Heart left ventricle (tissue), 16 donors: ENCODE measurements at regions not wholly inside any gene's neighbourhood (a gene's known extent, or its start where the extent isn't known, plus 50 kb on each side); places are given as distances from the start of the nearest gene placed in this dataset.

ENCODE experiments used
- ATAC-seq, 4 donors: fragments of 200-7000 bp; cut with Tn5 transposase; one replicate each; pipeline ENCODE4 v1.9.1; 2020 to 2022; ENCODE audit warnings: moderate library complexity in 4 of 4, mild to moderate bottlenecking in 3 of 4, moderate number of reproducible peaks in 1 of 4
- DNase-seq, 5 donors: peaks; one replicate each; pipeline ENCODE4 v3.0.0-alpha.2; 2020
- H3K27ac ChIP-seq, 12 donors: fragments of 200-600 bp; sonication (generic) in 4 of 12; one replicate each; pipeline versions ENCODE4 v1.5.0 to v1.8.0; 2016 to 2022; ENCODE audit warnings: mild to moderate bottlenecking in 2 of 12
- H3K27me3 ChIP-seq, 9 donors: fragments of 200-600 bp; sonication (generic) in 2 of 9; one replicate each; pipeline versions ENCODE4 v1.5.1 to v1.8.0; 2016 to 2022; ENCODE audit warnings: mild to moderate bottlenecking in 3 of 9
- H3K36me3 ChIP-seq, 9 donors: fragments of 200-600 bp; sonication (generic) in 2 of 9; one replicate each; pipeline versions ENCODE4 v1.5.0 to v1.8.0; 2018 to 2022; ENCODE audit warnings: mild to moderate bottlenecking in 2 of 9
- H3K4me1 ChIP-seq, 12 donors: fragments of 200-600 bp; sonication (generic) in 4 of 12; one replicate each; pipeline versions ENCODE4 v1.5.0 to v1.8.0; 2016 to 2022; ENCODE audit warnings: mild to moderate bottlenecking in 3 of 12
- H3K4me3 ChIP-seq, 12 donors: fragments of 200-600 bp; sonication (generic) in 4 of 12; one replicate each; pipeline versions ENCODE4 v1.5.0 to v1.8.0; 2017 to 2022; ENCODE audit warnings: mild to moderate bottlenecking in 9 of 12, moderate library complexity in 4 of 12
- H3K9me3 ChIP-seq, 12 donors: fragments of 200-600 bp; sonication (generic) in 4 of 12; one replicate each; pipeline versions ENCODE4 v1.5.0 to v1.8.0; 2016 to 2022; ENCODE audit warnings: mild to moderate bottlenecking in 1 of 12
- CTCF ChIP-seq, 12 donors: fragments of 200-600 bp; sonication (generic) in 4 of 12; IDR thresholded peaks; one replicate each; pipeline versions ENCODE4 v1.5.0 to v1.8.0; 2018 to 2022; ENCODE audit warnings: antibody characterized with exemption in 12 of 12, mild to moderate bottlenecking in 5 of 12
- POLR2A ChIP-seq, 2 donors: fragments of 450-650 bp; IDR thresholded peaks; one replicate each; pipeline ENCODE4 v1.6.1; 2017; ENCODE audit warnings: antibody characterized with exemption in 2 of 2, mild to moderate bottlenecking in 2 of 2, moderate library complexity in 2 of 2
- WGBS, 4 donors: extraction: QIAGEN DNeasy Blood & Tissue Kit in 2 of 4; methylation state at CpG; one replicate each; pipeline versions ENCODE4 v1.1.5 to v1.1.7; 2013 to 2018; 5-methylcytosine and 5-hydroxymethylcytosine counted together
- intact Hi-C, 10 donors: fragments of 100-400 bp; cut with DNase I; formaldehyde crosslinking; loops; one replicate each; pipeline versions ENCODE4 v1.11.1 to v1.14.2; 2022
- donor health status: ischemic (EF 13 %, LVEDD 7.1; RV severe dilation, severe dysfunction).
- donor health status: healthy with polysubstance abuse.
- donor health status: DM: no; HTN: yes; CAD: no.
- donor health status: DM: no; HTN: no; CAD: no.
- donor health status: ischemic (EF 25% LVEDD 6.9; RV normal size, moderate dysfunction).
- donor health status: ischemic (EF 25% LVEDD 5.7; RV mildly dilated, moderate dysfunction).
- donor health status: healthy.
- donor health status: DM: yes; HTN: yes; CAD: no.
- donor health status: ischemic (EF 35%, LVEDD 5.7; RV mildly dilated, moderate dysfunction).
- donor health status: nonischemic (EF 11% LVEDD 7.7; RV severe dilation, severe dysfunction).
- donor health status: DM: yes; HTN: yes; CAD: no.
- donor health status: PGD.
- donor health status: ischemic (EF 29% LVEDD 5.4; RV normal size, mild dysfunction).
- donor health status: nonischemic (EF 23%, LVEDD 6.1; RV moderate dilation, normal function).

GRCh38 chr7:24050991-24051560, 232.9 kb upstream of the NPY start:
- 63 to 66% (median 64%) methylated on average over 7 of the region's 7 CpGs for WGBS, 4 donors
- DNase-seq (no peak), ATAC-seq (no peak)
- intact Hi-C loops, result no loop called here
- no peak overlapping the region for H3K27ac ChIP-seq
- TF ChIP-seq CTCF (IDR thresholded peaks at IDR 0.05), result no peak
- no peak for TF ChIP-seq POLR2A (IDR thresholded peaks at IDR 0.05)
- H3K4me1 ChIP-seq, result no peaks in the 10 kb centered on the region
- peaks cover 0 to 2% (median 0%) of the 10 kb centered on the region in 12 donors for H3K9me3 ChIP-seq
- H3K27me3 ChIP-seq, result peaks cover 0 to 5% (median 0%) of the 10 kb centered on the region in 9 donors
- no peaks in the 10 kb centered on the region for H3K36me3 ChIP-seq
- no peak overlapping the region for H3K4me3 ChIP-seq

- intact Hi-C loops, result no loop called here
- TF ChIP-seq CTCF (IDR thresholded peaks at IDR 0.05), result no peak
- TF ChIP-seq POLR2A (IDR thresholded peaks at IDR 0.05), result no peak
- Histone ChIP-seq H3K4me3 (no peak overlapping the region), H3K4me1 (no peaks in the 10 kb centered on the region), H3K36me3 (no peaks in the 10 kb centered on the region), H3K27me3 (peaks cover 0 to 6% (median 0%) of the 10 kb centered on the region in 9 donors), H3K27ac (no peak overlapping the region), H3K9me3 (peaks cover 0 to 2% (median 0%) of the 10 kb centered on the region in 12 donors)
- ATAC-seq (no peak), DNase-seq (no peak)
- 83 to 90% (median 86%) methylated on average over 5 of the region's 5 CpGs for WGBS, 4 donors
Measured at GRCh38 chr7:24051651-24052050, 232.3 kb upstream of the NPY start.

GRCh38 chr7:24052572-24053260, 231.3 kb upstream of the NPY start:
- DNase-seq (no peak), ATAC-seq (no peak)
- Histone ChIP-seq H3K36me3 (no peaks in the 10 kb centered on the region), H3K4me3 (no peak overlapping the region), H3K27ac (no peak overlapping the region), H3K27me3 (peaks cover 0 to 6% (median 0%) of the 10 kb centered on the region in 9 donors), H3K4me1 (no peaks in the 10 kb centered on the region), H3K9me3 (peaks cover 0 to 2% (median 0%) of the 10 kb centered on the region in 12 donors)
- WGBS, 4 donors, result 68 to 79% (median 72%) methylated on average over 6 of the region's 6 CpGs
- intact Hi-C loops, result no loop called here
- no peak for TF ChIP-seq CTCF (IDR thresholded peaks at IDR 0.05)
- TF ChIP-seq POLR2A (IDR thresholded peaks at IDR 0.05), result no peak

GRCh38 chr7:24054236-24054635, 229.8 kb upstream of the NPY start:
- Histone ChIP-seq H3K27ac (no peak overlapping the region), H3K9me3 (no peaks in the 10 kb centered on the region), H3K27me3 (peaks cover 0 to 6% (median 0%) of the 10 kb centered on the region in 9 donors), H3K36me3 (no peaks in the 10 kb centered on the region), H3K4me3 (no peak overlapping the region), H3K4me1 (no peaks in the 10 kb centered on the region)
- ATAC-seq (no peak), DNase-seq (no peak)
- intact Hi-C loops, result no loop called here
- TF ChIP-seq CTCF (IDR thresholded peaks at IDR 0.05), result no peak
- TF ChIP-seq POLR2A (IDR thresholded peaks at IDR 0.05), result no peak
- 43 to 62% (median 54%) methylated on average over 2 of the region's 2 CpGs for WGBS, 4 donors
